ENCODE measurements at regions not wholly inside any gene's neighbourhood (a gene's known extent, or its start where the extent isn't known, plus 50 kb on each side); places are given as distances from the start of the nearest gene placed in this dataset.
"Not testable (repeated sequence)": the region's sequence is repeated elsewhere in the genome, so short reads cannot be mapped to it uniquely, and the experiment has no call there.

DNA sequence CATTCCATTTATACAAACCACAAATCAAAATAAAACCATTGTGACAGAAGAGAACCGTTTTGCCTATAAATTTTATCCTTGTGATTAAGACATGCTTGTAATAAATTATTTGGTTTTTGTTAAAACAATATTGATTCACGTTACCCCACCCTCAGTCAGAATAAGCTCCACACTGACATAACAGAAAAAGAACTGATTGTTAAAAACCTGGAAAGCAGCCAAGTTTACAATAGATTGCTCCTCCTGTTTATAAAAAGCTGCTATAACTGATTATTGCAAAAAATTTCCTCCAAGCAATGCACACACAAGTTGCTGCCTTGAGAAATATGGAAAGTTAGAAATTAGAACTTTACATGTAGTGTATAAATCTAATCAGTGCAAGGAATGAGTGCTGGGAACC is 263.5 kb downstream of the SETD4 start:
- Histone ChIP-seq H3K4me3 (ENCODE audit: low read depth in 2 of 2, low read length in 1 of 2) (no peak overlapping the region), H3F3A (replicated peaks; ENCODE audit: insufficient read depth) (peaks cover 3% of the 10 kb centered on the region), H2AFZ (ENCODE audit: low read depth) (no peak overlapping the region), H3K27me3 (ENCODE audit: insufficient read depth) (no peaks in the 10 kb centered on the region), H3K4me1 (ENCODE audit: control insufficient read depth in 1 of 2, insufficient read depth in 2 of 2, low read depth in 1 of 2, low read length in 1 of 2) (no peaks in the 10 kb centered on the region), H4K20me1 (ENCODE audit: insufficient read depth) (no peaks in the 10 kb centered on the region), H3K4me2 (no peak overlapping the region), H3K27ac (ENCODE audit: low read depth in 2 of 2, low read length in 1 of 2) (no peak overlapping the region), H3K9me3 (no peaks in the 10 kb centered on the region), H3K79me2 (ENCODE audit: insufficient read depth) (no peaks in the 10 kb centered on the region), H3K9ac (no peak overlapping the region), H3K36me3 (replicated peaks in 1 of 2; ENCODE audit: control insufficient read depth in 1 of 2, insufficient read depth in 2 of 2, low read length in 1 of 2) (no peaks in the 10 kb centered on the region), H3K9me2 (no peaks in the 10 kb centered on the region)
- WGBS (ENCODE audit: low lambda C conversion rate), result 11% methylated on average over 2 of the region's 2 CpGs
- CTCF ChIA-PET, result no interaction called here
- POLR2A ChIA-PET, result no interaction called here
- no peak for DNase-seq
- TF ChIP-seq FOSL2 (IDR thresholded peaks at IDR 0.05; ENCODE audit: borderline replicate concordance, low read depth), result no peak
- peak; percentile 26; the same call in 1 of the 2 replicates for TF ChIP-seq NFIC (IDR thresholded peaks at IDR 0.05; ENCODE audit: borderline replicate concordance)
- TF ChIP-seq, protein P1, sequence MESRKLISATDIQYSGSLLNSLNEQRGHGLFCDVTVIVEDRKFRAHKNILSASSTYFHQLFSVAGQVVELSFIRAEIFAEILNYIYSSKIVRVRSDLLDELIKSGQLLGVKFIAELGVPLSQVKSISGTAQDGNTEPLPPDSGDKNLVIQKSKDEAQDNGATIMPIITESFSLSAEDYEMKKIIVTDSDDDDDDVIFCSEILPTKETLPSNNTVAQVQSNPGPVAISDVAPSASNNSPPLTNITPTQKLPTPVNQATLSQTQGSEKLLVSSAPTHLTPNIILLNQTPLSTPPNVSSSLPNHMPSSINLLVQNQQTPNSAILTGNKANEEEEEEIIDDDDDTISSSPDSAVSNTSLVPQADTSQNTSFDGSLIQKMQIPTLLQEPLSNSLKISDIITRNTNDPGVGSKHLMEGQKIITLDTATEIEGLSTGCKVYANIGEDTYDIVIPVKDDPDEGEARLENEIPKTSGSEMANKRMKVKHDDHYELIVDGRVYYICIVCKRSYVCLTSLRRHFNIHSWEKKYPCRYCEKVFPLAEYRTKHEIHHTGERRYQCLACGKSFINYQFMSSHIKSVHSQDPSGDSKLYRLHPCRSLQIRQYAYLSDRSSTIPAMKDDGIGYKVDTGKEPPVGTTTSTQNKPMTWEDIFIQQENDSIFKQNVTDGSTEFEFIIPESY (IDR thresholded peaks at IDR 0.05; ENCODE audit: borderline replicate concordance, low read depth), result no peak

DNA sequence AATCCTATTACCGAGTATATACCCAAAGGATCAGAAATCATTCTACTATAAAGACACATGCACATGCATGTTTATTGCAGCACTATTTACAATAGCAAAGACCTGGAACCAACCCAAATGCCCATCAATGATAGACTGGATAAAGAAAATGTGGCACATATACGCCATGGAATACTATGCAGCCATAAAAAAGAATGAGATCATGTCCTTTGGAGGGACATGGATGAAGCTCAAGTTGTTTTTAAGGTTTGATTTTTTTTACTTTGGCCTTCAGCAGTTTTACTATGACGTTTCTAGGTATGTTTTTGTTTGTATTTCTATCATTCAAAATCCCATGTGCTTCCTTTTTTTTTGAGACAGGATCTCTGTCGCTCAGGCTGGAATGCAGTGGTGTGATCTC is 265.8 kb downstream of the SETD4 start:
- POLR2A ChIA-PET; H2AFZ ChIP-seq (ENCODE audit: low read depth): not testable (repeated sequence)
- WGBS (ENCODE audit: low lambda C conversion rate), result 31% methylated on average over 4 of the region's 4 CpGs

DNA sequence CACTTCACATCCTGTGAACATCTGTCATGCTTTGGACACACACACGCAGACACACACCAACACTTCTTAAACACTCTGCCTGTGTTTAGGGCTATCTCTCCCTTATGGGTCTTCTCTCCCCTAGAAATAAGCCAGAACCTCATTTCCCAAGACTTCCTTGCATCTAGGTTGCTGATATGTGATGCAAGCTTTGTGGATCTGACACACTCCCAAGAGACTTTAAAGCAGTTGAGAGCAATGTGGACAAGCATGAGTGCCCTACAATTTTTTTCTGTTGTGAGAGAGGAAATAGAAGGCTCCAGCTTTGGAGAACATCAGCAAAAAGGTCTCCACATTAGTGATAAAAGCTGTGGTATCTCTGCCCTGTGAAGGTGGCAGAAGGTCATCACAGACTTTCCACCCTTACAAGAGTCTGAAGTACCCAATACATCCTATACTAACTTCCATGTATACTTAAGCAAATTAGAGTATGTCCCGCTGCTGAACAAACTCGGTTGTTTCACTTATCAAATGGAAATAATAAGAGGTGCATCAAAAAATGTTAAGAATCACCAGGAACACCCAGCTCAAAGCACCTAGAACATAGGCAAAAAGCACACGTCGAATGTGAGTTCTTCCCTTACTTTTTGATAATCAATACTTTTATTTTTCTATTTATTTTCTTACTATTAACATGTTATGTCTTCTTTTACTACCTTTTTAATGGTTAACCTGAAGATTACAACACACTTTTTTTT is 267.6 kb downstream of the SETD4 start:
- H3K9me2 ChIP-seq, result no peaks in the 10 kb centered on the region
- no peak for DNase-seq
- no peak overlapping the region for H2AFZ ChIP-seq (ENCODE audit: low read depth)
- ChIA-PET POLR2A (no interaction called here), CTCF (interaction anchor here (1.0 kb wide), 1 partner anchor 11 kb away, joined by 3 read pairs; no protein-coding TSS in a partner anchor)
- no peak overlapping the region for H3K9ac ChIP-seq
- no peaks in the 10 kb centered on the region for H3K79me2 ChIP-seq (ENCODE audit: insufficient read depth)
- WGBS (ENCODE audit: low lambda C conversion rate), result 25% methylated on average over 5 of the region's 5 CpGs
- no peaks in the 10 kb centered on the region for H4K20me1 ChIP-seq (ENCODE audit: insufficient read depth)
- H3F3A ChIP-seq (replicated peaks; ENCODE audit: insufficient read depth), result peaks cover 1% of the 10 kb centered on the region
- no peaks in the 10 kb centered on the region for H3K9me3 ChIP-seq
- no peaks in the 10 kb centered on the region for H3K27me3 ChIP-seq (ENCODE audit: insufficient read depth)
- H3K4me2 ChIP-seq, result no peak overlapping the region
- no peaks in the 10 kb centered on the region for H3K4me1 ChIP-seq (ENCODE audit: control insufficient read depth in 1 of 2, insufficient read depth in 2 of 2, low read depth in 1 of 2, low read length in 1 of 2)
- H3K27ac ChIP-seq (ENCODE audit: low read depth in 2 of 2, low read length in 1 of 2), result no peak overlapping the region
- H3K4me3 ChIP-seq (ENCODE audit: low read depth in 2 of 2, low read length in 1 of 2), result no peak overlapping the region
- no peaks in the 10 kb centered on the region for H3K36me3 ChIP-seq (replicated peaks in 1 of 2; ENCODE audit: control insufficient read depth in 1 of 2, insufficient read depth in 2 of 2, low read length in 1 of 2)
- TF ChIP-seq ELF1 (IDR thresholded peaks at IDR 0.05) (no peak), TAF1 (IDR thresholded peaks at IDR 0.05; ENCODE audit: borderline replicate concordance, low read depth, low read length) (no peak), FOSL2 (IDR thresholded peaks at IDR 0.05; ENCODE audit: borderline replicate concordance, low read depth) (no peak), GABPA (IDR thresholded peaks at IDR 0.05; ENCODE audit: low read depth) (no peak), JUND (IDR thresholded peaks at IDR 0.05) (no peak), FOXJ3 (CRISPR knock-in tag; IDR thresholded peaks at IDR 0.05) (no peak), RXRA (IDR thresholded peaks at IDR 0.05; ENCODE audit: borderline replicate concordance, low read depth) (no peak), RFX5 (IDR thresholded peaks at IDR 0.05; ENCODE audit: low read length) (no peak), RCOR1 (IDR thresholded peaks at IDR 0.05; ENCODE audit: low read length) (no peak), SMC3 (IDR thresholded peaks at IDR 0.05; ENCODE audit: low read depth, low read length) (no peak), NRF1 (IDR thresholded peaks at IDR 0.05; ENCODE audit: low read depth, low read length) (no peak), TCF12 (IDR thresholded peaks at IDR 0.05) (no peak), EP300 (IDR thresholded peaks at IDR 0.05; ENCODE audit: borderline replicate concordance in 1 of 2, low read depth in 1 of 2, low read length in 1 of 2) (no peak)
- TF ChIP-seq, protein P2, sequence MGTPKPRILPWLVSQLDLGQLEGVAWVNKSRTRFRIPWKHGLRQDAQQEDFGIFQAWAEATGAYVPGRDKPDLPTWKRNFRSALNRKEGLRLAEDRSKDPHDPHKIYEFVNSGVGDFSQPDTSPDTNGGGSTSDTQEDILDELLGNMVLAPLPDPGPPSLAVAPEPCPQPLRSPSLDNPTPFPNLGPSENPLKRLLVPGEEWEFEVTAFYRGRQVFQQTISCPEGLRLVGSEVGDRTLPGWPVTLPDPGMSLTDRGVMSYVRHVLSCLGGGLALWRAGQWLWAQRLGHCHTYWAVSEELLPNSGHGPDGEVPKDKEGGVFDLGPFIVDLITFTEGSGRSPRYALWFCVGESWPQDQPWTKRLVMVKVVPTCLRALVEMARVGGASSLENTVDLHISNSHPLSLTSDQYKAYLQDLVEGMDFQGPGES (IDR thresholded peaks at IDR 0.05; ENCODE audit: low read depth, low read length), result no peak
- TF ChIP-seq, protein P3, sequence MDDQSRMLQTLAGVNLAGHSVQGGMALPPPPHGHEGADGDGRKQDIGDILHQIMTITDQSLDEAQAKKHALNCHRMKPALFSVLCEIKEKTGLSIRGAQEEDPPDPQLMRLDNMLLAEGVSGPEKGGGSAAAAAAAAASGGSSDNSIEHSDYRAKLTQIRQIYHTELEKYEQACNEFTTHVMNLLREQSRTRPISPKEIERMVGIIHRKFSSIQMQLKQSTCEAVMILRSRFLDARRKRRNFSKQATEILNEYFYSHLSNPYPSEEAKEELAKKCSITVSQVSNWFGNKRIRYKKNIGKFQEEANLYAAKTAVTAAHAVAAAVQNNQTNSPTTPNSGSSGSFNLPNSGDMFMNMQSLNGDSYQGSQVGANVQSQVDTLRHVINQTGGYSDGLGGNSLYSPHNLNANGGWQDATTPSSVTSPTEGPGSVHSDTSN (IDR thresholded peaks at IDR 0.05), result no peak
- TF ChIP-seq, protein P4, sequence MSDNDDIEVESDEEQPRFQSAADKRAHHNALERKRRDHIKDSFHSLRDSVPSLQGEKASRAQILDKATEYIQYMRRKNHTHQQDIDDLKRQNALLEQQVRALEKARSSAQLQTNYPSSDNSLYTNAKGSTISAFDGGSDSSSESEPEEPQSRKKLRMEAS (IDR thresholded peaks at IDR 0.05; ENCODE audit: low read depth), result no peak

More for the DNA sequence above, 265.8 kb downstream of the SETD4 start:
- H3K9ac ChIP-seq; H3K4me3 ChIP-seq (ENCODE audit: low read depth in 2 of 2, low read length in 1 of 2); H3K9me2 ChIP-seq; H3K9me3 ChIP-seq; H3F3A ChIP-seq (replicated peaks; ENCODE audit: insufficient read depth); H3K27ac ChIP-seq (ENCODE audit: low read depth in 2 of 2, low read length in 1 of 2); H3K79me2 ChIP-seq (ENCODE audit: insufficient read depth); H3K36me3 ChIP-seq (replicated peaks in 1 of 2; ENCODE audit: control insufficient read depth in 1 of 2, insufficient read depth in 2 of 2, low read length in 1 of 2); H3K4me1 ChIP-seq (ENCODE audit: control insufficient read depth in 1 of 2, insufficient read depth in 2 of 2, low read depth in 1 of 2, low read length in 1 of 2); H4K20me1 ChIP-seq (ENCODE audit: insufficient read depth); H3K4me2 ChIP-seq; CTCF ChIA-PET; H3K27me3 ChIP-seq (ENCODE audit: insufficient read depth); DNase-seq: not testable (repeated sequence)

Data from SK-N-SH (cell line).